NB4 (cell line): ENCODE measurements at regions not wholly inside any gene's neighbourhood (a gene's known extent, or its start where the extent isn't known, plus 50 kb on each side); places are given as distances from the start of the nearest gene placed in this dataset.

Source experiments
- CTCF ChIP-seq: IDR thresholded peaks from one replicate; pipeline ENCODE4 v1.5.1; 2012; ENCODE audit warnings: low read depth, low read length
- MYC ChIP-seq: IDR thresholded peaks from 2 replicates; pipeline ENCODE4 v1.6.1; 2011; ENCODE audit warnings: low read depth, low read length
- POLR2A ChIP-seq: IDR thresholded peaks from 2 replicates; pipeline ENCODE4 v1.6.1; 2011; ENCODE audit warnings: mild to moderate bottlenecking; ENCODE audit not compliant: insufficient read length; ENCODE audit errors: extremely low read depth
- TF ChIP-seq, protein P1 (sequence below): IDR thresholded peaks from 2 replicates; pipeline ENCODE4 v1.6.1; 2011; ENCODE audit warnings: low read depth, low read length

DNA sequence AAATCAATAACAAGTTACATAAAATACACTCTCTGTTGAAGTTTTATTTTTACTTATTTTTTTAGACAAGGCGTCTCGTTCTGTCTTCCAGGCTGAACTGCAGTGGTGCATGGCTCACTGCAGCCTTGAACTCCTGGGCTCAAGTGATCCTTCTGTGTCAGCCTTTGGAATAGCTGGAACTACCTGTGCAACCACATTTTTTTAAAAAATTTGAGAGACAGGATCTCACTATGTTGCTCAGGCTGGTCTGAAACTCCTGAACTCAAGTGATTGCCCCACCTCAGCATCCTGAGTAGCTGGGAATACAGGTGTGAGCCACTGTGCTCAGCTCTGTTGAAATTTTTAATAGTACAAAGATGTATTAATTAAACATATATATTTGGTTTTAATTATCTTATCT, 614.3 kb upstream of the ARRDC4 start:
- no peak for TF ChIP-seq CTCF
- TF ChIP-seq, protein P1, sequence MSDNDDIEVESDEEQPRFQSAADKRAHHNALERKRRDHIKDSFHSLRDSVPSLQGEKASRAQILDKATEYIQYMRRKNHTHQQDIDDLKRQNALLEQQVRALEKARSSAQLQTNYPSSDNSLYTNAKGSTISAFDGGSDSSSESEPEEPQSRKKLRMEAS: no peak
- no peak for TF ChIP-seq POLR2A
- no peak for TF ChIP-seq MYC
